NCI-H2107 treated with DMSO at 0.1 percent for 48 hours (cell line): ENCODE measurements at regions not wholly inside any gene's neighbourhood (a gene's known extent, or its start where the extent isn't known, plus 50 kb on each side); places are given as distances from the start of the nearest gene placed in this dataset.
"Not testable (repeated sequence)": the region's sequence is repeated elsewhere in the genome, so short reads cannot be mapped to it uniquely, and the experiment has no call there.

Experiments
- DNase-seq: peaks from one replicate; lab custom pipeline; 2025; ENCODE audit not compliant: unreplicated experiment; lab: John Stamatoyannopoulos, UW

DNA sequence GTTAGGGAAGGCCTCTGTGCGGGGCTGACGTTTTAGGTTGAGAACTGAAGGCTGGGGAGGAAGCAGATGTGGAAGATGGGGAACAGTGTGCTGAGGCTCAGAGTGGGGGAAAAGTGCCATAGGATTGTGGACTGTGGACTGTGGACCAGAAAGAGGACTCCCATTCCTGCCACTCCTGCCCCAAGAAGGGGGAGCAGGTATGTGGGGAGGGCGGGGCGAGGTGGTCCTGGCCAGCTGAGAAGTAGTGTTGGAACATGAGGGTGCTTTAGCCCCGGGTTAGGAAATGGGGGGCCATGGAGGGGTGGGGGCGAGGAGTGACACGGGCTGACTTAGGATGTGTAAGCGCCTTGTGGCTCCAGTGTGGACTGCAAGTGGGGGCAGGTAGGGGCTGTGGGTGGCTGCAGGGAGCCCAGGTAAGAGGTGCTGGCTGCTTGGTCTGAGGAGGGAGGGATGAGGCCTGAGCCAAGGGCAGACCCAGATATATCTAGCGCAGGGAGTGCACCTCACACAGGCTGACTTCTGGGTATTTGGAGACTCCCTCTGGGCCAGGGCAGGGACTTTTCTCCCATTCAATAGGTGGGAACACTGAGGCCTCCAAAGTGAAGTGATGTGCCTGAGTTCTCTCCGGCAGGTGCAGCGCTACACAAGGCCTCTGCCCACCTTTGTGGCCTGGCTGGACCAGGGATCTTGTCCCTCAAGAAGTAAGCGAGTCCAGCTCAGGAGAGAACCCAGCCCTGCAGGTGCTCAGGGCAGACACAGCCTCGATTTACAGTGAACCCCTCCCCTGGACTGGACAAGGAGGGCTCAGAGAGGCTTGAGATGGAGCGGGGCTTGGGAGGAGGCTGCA lies 76.6 kb upstream of the TOX2 start:
- DNase-seq = no peak

GRCh38 chr20:43836790-43837189 lies 77.9 kb upstream of the TOX2 start:
- DNase-seq = no peak

DNA sequence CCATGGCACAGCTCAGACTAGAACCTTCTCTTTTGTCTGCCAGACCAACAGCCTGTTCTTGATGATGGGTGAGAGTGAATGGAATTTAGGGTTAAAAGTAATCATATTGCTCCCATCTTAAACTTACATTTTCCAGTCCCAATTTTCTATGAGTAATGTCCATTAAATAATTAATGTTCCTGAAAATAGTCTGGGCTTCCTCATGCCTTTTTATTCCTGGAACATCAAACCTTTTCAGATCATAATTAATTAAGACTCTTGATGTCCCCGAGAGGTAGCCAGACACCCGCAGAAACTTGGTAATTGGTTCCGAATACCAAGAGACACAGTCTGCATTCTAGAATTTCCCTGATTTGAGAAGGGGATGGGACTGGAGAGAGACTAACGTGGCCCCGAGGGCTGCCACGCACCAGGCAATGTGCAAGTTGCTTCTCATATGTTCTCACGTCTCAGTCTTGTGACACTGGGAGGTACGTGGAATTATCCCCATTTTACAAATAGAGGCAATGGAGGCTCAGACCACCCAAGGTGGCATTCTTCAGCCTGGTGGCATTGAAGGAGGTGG lies 78.6 kb upstream of the TOX2 start:
- no peak for DNase-seq

DNA sequence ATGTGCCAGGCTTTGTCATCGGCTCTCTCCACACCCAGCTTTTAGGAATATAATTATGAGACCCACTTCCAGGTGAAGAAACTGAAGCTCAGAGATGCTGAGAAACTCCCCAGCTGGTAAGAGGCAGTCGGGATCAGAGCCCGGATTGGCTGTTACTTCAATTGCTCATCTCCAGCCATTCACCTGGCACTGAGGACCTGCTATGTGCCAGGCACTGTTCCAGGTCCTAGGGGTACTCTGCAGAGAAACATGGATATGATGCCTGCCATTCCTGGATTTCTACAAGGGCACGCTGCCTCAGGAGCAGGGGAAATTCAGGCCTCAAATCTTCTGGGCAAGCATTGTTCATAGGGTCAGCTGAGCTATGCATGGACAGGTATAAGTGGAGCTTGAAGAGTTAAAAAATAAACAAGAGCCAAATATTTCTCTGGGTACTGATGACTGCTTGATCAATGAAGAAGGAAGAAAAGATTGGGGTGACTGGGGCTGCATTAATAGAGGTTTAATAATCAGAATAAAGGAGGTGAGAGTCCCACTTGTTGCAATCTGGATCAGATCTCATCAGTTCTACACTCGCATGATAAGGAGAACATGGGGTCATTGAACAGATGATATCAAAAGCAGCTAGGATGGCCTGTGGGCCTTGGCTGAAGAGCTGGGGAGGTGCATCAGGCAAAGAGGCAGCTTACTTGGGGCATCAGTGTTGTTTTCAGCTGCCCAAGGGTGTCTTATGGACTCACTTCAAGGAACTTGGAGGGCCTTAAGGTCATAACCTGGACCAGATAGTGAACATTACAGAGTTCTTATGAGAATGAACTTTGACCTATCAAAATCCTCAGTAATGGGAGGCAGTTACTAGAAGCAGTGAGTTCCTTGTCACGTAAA lies 80.9 kb upstream of the TOX2 start:
- DNase-seq = no peak

GRCh38 chr20:43832961-43833360 lies 81.7 kb upstream of the TOX2 start:
- no peak for DNase-seq

GRCh38 chr20:43832096-43832816 lies 82.4 kb upstream of the TOX2 start:
- DNase-seq = no peak

DNA sequence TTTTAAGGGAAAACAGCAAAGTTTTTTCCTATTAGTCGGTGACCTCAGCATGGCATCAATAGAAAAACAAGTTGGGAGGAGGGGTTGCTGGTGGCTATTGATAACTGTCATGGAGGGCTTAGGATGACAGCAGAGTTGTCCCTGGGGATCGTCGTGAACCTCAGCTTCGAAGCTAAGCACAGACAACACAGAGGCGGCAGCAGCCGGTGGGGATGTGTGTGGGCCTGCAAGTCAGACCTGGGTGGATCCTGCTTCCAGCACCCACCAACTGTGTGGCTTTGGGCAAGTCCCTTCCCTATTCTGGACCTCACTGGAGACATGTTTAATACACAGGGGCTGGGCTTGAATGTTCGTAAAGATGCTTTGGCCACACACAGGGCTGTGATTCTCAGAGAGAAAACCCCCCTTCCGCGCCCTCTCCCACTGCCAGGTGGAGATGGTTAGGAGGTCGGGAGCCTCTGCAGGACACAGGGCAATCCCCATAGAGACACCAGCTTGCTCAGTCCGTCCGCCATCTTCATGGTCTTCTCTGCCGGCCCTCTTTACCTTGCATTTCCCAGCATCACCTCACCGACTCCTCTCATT lies 83.1 kb upstream of the TOX2 start:
- DNase-seq = no peak

DNA sequence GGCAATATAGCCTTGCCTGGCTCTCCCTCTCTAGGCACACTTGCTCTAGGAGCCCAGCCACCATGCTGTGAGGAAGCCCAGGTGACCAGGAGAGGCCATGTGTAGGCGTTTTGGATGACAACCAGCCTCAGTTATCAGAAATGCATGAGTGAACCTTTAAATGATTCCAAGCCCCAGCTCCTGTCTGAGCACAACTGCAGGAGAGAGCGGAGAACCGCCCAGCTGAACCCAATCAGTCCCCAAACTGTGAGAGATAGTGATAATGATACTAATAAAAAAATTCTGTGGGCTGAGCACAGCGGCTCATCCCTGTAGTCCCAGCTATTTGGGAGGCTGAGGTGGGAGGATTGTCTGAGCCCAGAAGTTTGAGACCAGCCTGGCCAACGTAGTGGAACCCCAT lies 83.8 kb upstream of the TOX2 start:
- no peak for DNase-seq

GRCh38 chr20:43829951-43830690 lies 84.5 kb upstream of the TOX2 start:
- no peak for DNase-seq

GRCh38 chr20:43827940-43828562 lies 86.6 kb upstream of the TOX2 start:
- DNase-seq = no peak

DNA sequence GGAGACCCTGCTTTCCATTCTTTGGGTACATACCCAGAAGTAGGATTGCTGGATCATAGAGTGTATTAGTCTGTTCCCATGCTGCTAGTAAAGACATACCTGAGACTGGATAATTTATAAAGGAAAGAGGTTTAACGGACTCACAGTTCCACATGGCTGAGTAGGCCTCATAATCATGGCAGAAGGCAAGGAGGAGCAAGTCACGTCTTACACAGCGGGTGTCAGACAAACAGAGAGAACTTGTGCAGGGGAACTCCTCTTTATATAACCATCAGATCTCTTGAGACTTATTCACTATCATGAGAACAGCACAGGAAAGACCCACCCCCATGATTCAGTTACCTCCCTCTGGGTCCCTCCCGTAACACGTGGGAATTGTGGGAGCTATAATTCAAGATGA lies 87.7 kb upstream of the TOX2 start:
- DNase-seq = not testable (repeated sequence)

DNA sequence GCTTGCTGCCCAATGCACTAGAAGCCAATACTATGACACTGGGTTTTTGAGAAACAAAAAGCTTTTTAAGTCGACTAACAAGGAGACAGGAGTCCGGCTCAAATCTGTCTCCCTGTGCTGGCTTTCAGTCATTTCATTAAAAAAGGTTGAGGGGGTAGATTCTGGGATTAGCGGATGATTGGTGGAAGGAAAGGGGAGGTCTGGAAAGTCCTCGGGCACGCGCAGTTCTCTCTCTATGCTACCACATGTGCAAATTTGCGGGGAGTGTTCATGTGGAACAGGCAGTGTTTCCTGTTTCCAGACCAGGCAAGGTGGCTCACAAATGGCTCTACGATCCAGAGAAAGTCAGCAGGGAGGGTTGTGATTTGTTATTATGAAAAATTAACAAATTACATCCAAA lies 89.1 kb upstream of the TOX2 start:
- no peak for DNase-seq

GRCh38 chr20:43825051-43825402 lies 89.6 kb upstream of the TOX2 start:
- no peak for DNase-seq

DNA sequence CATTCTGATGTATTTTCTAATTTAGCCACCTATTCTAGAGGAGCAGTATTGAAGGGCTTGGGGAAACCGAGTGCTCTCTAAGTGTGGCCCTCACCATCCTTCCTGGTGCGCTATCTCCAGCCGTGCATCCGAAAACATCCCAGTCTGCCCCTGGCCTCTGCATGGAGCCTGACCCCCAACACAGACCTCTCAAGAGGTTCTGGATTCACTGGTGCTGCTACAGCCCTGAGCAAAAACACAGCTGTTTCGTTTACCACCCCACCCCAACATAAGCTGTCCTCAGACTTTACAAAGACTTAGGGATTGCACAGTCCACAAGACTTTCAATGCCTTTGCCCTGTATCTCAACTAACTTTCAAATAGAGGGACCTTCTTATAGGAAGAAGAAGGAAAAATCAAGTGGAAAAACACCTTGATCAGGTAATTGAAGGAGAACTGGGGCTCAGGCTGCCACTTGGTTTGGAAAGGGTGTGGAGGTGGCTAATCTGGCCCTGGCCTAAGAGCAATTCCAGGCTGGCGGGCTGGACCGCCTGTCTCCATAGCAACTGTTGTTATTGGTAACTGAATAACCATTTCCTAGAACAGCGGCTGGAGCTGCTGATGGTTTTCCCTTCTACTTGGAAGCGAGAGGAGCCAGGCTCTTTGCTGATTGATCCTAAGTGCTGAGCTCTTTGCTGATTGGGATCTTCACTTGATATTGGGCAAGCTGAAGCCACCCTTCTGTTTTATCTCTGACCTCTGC lies 90.2 kb upstream of the TOX2 start:
- no peak for DNase-seq

DNA sequence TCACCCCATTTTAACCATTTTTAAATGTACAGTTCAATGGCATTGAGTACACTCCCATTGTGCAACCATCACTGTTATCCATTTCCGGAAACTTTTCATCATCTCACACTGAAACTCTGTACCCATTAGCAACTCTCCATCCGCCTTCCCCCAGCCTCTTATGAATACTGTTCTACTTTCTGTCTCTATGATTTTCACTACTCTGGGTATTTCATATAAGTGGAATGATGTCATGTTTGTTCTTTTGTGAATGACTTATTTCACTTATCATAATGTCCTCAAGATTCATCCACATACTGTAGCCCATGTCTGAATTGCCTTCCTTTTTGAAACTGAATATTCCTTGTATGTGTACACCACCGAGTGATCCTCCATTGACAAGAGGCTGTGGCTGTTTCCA lies 92.9 kb upstream of the TOX2 start:
- DNase-seq = no peak

DNA sequence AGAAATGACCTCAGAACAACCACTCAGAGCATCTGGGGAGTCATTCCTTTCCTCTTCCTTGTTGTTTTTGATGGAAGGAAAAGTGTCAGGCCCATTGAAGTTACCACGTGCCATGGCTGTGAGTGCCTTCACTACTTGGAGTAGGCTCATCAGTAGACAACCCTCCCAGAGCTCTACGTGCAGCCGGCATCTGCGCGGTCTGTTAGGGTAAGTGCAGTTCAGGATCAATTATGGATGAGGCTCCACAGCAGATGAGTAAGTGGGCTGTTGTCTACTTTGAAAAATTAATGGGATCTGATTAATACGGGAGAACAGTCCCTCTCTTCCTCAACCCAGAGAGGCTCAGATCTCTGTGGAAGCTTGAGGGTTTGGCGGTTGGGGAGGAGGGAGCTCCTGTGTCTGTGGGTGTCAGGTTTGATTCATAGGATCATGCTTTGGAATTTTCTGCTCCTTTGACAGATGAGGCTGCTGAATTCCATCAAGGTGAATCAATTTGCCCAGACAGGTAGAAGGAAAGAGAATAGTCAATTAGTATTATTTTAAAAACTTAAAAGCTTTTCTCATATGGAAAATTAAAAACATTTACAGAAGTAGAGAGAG lies 93.8 kb upstream of the TOX2 start:
- DNase-seq = no peak

DNA sequence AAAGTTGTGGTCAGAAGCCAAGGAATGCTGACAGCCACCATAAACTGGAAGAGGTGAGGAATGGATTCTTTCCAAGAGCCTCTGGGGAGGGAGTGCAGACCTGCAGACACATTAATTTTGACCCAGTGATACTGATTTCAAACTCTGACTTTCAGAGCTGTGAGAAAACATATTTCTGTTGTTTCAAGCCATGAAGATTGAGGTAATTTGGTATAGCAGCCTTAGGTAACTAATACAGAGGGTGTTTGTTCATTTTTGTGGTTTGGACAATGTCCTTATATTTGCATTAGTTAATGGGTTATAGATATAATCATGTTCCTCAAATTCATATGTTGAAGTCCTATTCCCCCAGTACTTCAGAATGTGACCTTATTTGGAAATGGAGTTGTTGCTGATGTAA lies 85.4 kb upstream of the GTSF1L start:
- no peak for DNase-seq

DNA sequence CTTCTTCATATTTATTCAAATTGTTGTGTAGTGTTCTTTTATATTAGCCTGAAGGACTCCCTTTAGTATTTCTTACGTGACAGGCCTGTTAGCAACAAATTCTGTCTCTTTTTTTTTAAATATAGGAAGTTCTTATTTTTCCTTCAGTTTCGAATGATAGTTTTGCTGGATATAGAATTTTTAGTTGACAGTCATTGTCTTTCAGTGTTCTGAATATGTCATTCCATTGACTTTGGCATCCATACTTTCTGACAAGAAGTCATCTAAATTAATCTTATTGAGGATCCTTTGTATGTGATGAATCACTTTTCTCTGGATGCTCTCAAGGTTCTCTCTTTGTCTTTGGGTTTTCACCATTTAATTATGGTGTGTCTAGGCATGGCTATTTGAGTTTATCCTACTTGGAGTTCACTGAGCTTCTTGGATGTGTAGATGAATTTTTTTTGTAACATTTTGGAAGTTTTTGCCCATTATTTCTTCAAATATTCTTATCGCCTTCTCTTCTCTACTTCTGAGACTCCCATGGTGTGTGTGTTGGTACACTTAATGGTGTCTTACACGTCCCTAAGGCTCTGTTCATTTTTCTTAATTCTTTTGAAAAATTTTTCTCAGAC lies 82.5 kb upstream of the GTSF1L start:
- no peak for DNase-seq
